Fibroblast of villous mesenchyme (primary cell): ENCODE measurements at regions not wholly inside any gene's neighbourhood (a gene's known extent, or its start where the extent isn't known, plus 50 kb on each side); places are given as distances from the start of the nearest gene placed in this dataset.

Experiments
- DNase-seq: peaks from one replicate; pipeline ENCODE4 v3.0.0-alpha.2; 2010; ENCODE audit warnings: low read depth
- H3K4me3 ChIP-seq: 2 replicates; pipeline ENCODE4 v1.5.1; 2011; ENCODE audit warnings: low read depth, mild to moderate bottlenecking, low read length
- CTCF ChIP-seq: IDR thresholded peaks from 2 replicates; pipeline ENCODE4 v1.5.1; 2012; ENCODE audit warnings: low read depth, mild to moderate bottlenecking, low read length; ENCODE audit not compliant: insufficient read depth

GRCh38 chr1:208681878-208682663 lies 437.9 kb upstream of the PLXNA2 start:
- no peak for TF ChIP-seq CTCF
- no peak for DNase-seq
- no peak overlapping the region for H3K4me3 ChIP-seq

DNA sequence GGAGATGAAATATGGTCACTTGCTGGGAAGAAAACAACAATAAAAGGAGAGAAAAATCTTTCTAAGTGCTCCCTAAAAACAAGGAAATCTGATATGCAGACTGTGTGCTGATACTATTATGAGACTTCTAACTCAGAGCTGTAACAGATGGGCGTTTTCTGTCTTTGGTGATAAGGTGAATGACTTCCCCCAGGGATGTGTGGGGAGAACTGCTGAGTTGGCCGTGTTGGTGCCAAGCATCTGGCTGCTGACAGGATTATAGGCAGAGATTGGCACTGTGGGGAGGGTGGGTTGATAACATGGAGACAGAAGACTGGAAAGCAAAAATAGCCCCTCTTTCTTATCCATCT lies 438.5 kb upstream of the PLXNA2 start:
- no peak overlapping the region for H3K4me3 ChIP-seq
- TF ChIP-seq CTCF, result no peak
- no peak for DNase-seq

- TF ChIP-seq CTCF, result no peak
- H3K4me3 ChIP-seq, result no peak overlapping the region
- no peak for DNase-seq
These were observed 439.0 kb upstream of the PLXNA2 start for GRCh38 chr1:208683141-208683540.

DNA sequence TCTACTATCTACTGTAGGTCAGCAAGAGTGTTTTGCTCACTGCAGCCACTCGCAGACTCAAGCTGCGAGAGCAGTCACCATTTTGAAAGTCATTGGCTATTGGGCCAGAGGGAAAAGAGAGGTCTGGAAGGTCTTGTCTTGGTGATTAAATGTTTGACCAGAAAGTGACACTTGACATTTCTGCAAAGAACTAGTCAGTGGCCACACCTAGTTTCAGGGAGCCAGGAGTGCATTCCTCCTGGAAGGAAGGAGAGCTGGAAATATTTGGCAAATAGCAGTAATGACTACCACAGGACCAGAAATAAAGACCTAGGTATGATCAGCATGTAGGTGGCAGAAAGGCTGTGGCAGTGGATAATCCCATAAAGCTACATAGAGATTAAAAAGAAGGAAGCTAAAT lies 440.0 kb upstream of the PLXNA2 start:
- DNase-seq, result no peak
- TF ChIP-seq CTCF, result no peak
- H3K4me3 ChIP-seq, result no peak overlapping the region

GRCh38 chr1:208686592-208686991 lies 442.4 kb upstream of the PLXNA2 start:
- no peak for DNase-seq
- no peak for TF ChIP-seq CTCF
- H3K4me3 ChIP-seq, result no peak overlapping the region

- TF ChIP-seq CTCF, result no peak
- no peak overlapping the region for H3K4me3 ChIP-seq
- no peak for DNase-seq
These were observed 444.6 kb upstream of the PLXNA2 start for GRCh38 chr1:208688656-208689315.
